Mucosa of rectum (tissue), 2 donors: ENCODE measurements at regions not wholly inside any gene's neighbourhood (a gene's known extent, or its start where the extent isn't known, plus 50 kb on each side); places are given as distances from the start of the nearest gene placed in this dataset.
"Not testable (repeated sequence)": the region's sequence is repeated elsewhere in the genome, so short reads cannot be mapped to it uniquely, and the experiment has no call there.

Experiments
- H3K27ac ChIP-seq, 2 donors: one replicate each; pipeline ENCODE4 v1.7.0; 2013; ENCODE audit warnings: inconsistent platforms in 2 of 2, low read depth in 2 of 2, low read length in 2 of 2
- H3K27me3 ChIP-seq, 2 donors: one replicate each; pipeline ENCODE4 v1.7.0; 2013; ENCODE audit warnings: low read length in 2 of 2; ENCODE audit not compliant: control insufficient read depth in 2 of 2, insufficient read depth in 2 of 2
- H3K36me3 ChIP-seq, 2 donors: one replicate each; pipeline ENCODE4 v1.7.0; 2013; ENCODE audit warnings: low read length in 2 of 2; ENCODE audit not compliant: control insufficient read depth in 2 of 2, insufficient read depth in 2 of 2
- H3K4me1 ChIP-seq, 2 donors: one replicate each; pipeline ENCODE4 v1.7.0; 2013; ENCODE audit warnings: low read length in 2 of 2, mild to moderate bottlenecking in 1 of 2; ENCODE audit not compliant: control insufficient read depth in 2 of 2, insufficient read depth in 2 of 2
- H3K4me3 ChIP-seq, 2 donors: one replicate each; pipeline ENCODE4 v1.7.0; 2013; ENCODE audit warnings: low read length in 2 of 2
- H3K9ac ChIP-seq, 2 donors: one replicate each; pipeline ENCODE4 v1.7.0; 2013; ENCODE audit warnings: low read length in 2 of 2, low read depth in 1 of 2, mild to moderate bottlenecking in 1 of 2
- H3K9me3 ChIP-seq, 2 donors: one replicate each; pipeline ENCODE4 v1.7.0; 2013; ENCODE audit warnings: low read length in 2 of 2; ENCODE audit not compliant: control insufficient read depth in 2 of 2
- donor health status: healthy.
- donor health status: Normal muscosa, but diverticular disease.

DNA sequence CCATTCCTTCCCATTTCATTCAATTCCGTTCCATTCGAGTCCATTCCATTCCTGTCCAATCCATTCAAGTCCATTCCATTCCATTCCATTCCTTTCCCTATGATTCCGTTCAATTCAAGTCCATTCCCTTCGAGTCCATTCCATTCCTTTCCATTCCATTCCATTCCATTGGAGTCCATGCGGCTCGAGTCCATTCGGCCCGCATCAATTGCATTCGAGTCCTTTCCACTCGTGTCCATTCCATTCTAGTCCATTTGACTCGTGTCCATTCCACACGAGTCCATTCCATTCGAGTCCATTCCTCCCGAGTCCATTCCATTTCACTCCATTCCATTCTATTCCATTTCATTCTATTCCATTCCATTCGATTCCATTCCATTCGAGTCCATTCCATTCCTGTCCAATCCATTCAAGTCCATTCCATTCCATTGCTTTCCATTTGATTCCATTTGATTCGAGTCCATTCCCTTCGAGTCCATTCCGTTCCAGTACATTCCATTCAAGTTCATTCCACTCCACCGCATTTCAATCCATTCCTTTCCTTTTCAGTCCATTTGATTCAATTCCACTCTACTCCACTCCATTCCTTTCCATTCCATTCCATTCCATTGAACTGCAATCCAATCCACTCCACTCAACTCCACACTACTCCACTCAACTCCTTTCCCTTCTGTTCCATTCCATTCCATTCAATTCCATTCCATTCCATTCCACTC is 2565.9 kb upstream of the TPTE start:
- not testable (repeated sequence) for H3K9ac ChIP-seq, H3K27me3 ChIP-seq, H3K4me3 ChIP-seq, H3K27ac ChIP-seq, H3K36me3 ChIP-seq, H3K4me1 ChIP-seq
- peaks cover 57 to 64% of the 10 kb centered on the region in 2 donors for H3K9me3 ChIP-seq

DNA sequence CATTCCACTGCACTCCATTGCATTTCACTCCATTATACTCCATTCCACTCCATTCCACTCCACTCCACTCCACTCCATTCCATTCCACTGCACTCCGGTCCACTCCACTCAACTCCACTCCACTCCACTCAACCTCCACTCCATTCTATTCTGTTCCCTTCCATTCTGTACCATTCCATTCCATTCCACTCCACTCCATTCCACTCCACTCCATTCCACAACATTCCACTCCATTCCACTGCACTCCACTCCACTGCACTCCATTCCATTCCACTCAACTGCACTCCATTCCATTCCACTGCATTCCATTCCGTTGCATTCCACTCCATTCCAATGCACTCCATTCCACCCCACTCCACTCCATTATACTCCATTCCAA is 2565.3 kb upstream of the TPTE start:
- not testable (repeated sequence) for H3K36me3 ChIP-seq, H3K27ac ChIP-seq, H3K9ac ChIP-seq, H3K4me1 ChIP-seq, H3K4me3 ChIP-seq, H3K27me3 ChIP-seq
- peaks cover 51 to 59% of the 10 kb centered on the region in 2 donors for H3K9me3 ChIP-seq

DNA sequence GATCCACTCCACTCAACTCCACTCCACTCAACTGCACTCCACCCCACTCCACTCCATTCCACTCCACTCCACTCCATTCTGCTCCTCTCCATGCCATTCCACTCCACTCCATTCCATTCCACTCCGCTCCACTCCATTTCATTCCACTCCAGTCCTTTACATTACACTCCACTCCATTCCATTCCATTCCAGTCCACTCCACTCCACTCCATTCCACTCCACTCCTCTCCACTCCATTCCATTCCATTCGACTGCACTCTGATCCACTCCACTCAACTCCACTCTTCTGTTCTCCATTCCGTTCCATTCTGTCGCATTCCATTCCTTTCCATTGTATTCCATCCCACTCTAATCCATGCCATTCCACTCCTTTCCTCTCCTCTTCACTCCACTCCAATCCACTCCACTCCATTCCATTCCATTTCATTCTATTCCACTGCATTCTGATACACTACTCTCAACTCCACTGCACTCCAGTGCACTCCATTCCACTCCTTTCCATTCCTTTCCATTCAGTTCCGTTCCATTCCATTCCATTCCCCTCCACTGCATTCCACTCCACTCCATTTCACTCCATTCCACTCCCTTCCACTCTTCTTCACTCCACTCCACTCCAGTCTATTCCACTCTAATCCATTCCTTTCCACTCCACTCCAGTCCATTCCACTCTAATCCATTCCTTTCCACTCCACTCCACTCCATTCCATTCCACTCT is 2564.2 kb upstream of the TPTE start:
- not testable (repeated sequence) for H3K9ac ChIP-seq, H3K27me3 ChIP-seq, H3K4me3 ChIP-seq, H3K4me1 ChIP-seq, H3K36me3 ChIP-seq, H3K27ac ChIP-seq
- peaks cover 40 to 48% of the 10 kb centered on the region in 2 donors for H3K9me3 ChIP-seq

DNA sequence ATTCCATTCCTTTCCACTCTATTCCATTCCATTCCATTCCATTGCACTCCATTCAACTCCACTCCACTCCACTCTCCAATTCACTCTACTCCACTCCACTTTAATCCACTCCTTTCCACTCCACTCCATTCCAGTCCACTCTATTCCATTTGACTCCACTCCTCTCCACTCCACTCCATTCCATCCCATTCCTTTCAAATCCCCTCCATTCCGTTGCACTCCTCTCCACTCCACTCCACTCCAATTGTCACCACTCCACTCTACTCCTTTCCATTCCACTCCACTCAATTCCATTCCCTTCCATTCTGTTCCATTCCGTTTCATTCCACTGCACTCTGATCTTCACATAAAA is 2563.7 kb upstream of the TPTE start:
- Histone ChIP-seq H3K36me3 (no peaks in the 10 kb centered on the region), H3K27ac (no peak overlapping the region), H3K9ac (no peak overlapping the region), H3K27me3 (no peaks in the 10 kb centered on the region), H3K9me3 (peaks cover 35 to 44% of the 10 kb centered on the region in 2 donors), H3K4me1 (no peaks in the 10 kb centered on the region), H3K4me3 (no peak overlapping the region)
